ENCODE measurements at regions not wholly inside any gene's neighbourhood (a gene's known extent, or its start where the extent isn't known, plus 50 kb on each side); places are given as distances from the start of the nearest gene placed in this dataset.

GRCh38 chr5:29089591-29090130 is 2051.3 kb upstream of the CDH9 start:
- Mint-ChIP-seq H3K4me1 (peaks cover 14% of the 10 kb centered on the region), H3K9me3 (no peaks in the 10 kb centered on the region), H3K27ac (no peak overlapping the region), H3K4me3 (no peak overlapping the region), H3K27me3 (ENCODE audit: low read depth) (no peaks in the 10 kb centered on the region), H3K36me3 (ENCODE audit: low read depth) (no peaks in the 10 kb centered on the region)
- TF ChIP-seq CTCF (IDR thresholded peaks at IDR 0.05; ENCODE audit: unreplicated experiment in 3 of 3): no peak

GRCh38 chr5:29085142-29085541 is 2046.8 kb upstream of the CDH9 start:
- Mint-ChIP-seq H3K36me3 (ENCODE audit: low read depth) (no peaks in the 10 kb centered on the region), H3K9me3 (no peaks in the 10 kb centered on the region), H3K27me3 (ENCODE audit: low read depth) (no peaks in the 10 kb centered on the region), H3K4me1 (peaks cover 14% of the 10 kb centered on the region), H3K4me3 (no peak overlapping the region), H3K27ac (no peak overlapping the region)
- TF ChIP-seq CTCF (IDR thresholded peaks at IDR 0.05; ENCODE audit: unreplicated experiment in 3 of 3): no peak

GRCh38 chr5:29079771-29080170 is 2041.4 kb upstream of the CDH9 start:
- Mint-ChIP-seq H3K4me3 (no peak overlapping the region), H3K27me3 (ENCODE audit: low read depth) (no peaks in the 10 kb centered on the region), H3K27ac (no peak overlapping the region), H3K9me3 (no peaks in the 10 kb centered on the region), H3K4me1 (no peaks in the 10 kb centered on the region), H3K36me3 (ENCODE audit: low read depth) (no peaks in the 10 kb centered on the region)
- TF ChIP-seq CTCF (IDR thresholded peaks at IDR 0.05; ENCODE audit: unreplicated experiment in 3 of 3): peak in 1 of 3 experiments; percentile 8

- Mint-ChIP-seq H3K4me1 (no peaks in the 10 kb centered on the region), H3K27me3 (ENCODE audit: low read depth) (no peaks in the 10 kb centered on the region), H3K27ac (no peak overlapping the region), H3K4me3 (no peak overlapping the region), H3K9me3 (no peaks in the 10 kb centered on the region), H3K36me3 (ENCODE audit: low read depth) (no peaks in the 10 kb centered on the region)
- TF ChIP-seq CTCF (IDR thresholded peaks at IDR 0.05; ENCODE audit: unreplicated experiment in 3 of 3): no peak
Measured at GRCh38 chr5:29077451-29077850, 2039.1 kb upstream of the CDH9 start.

- no peaks in the 10 kb centered on the region for H3K9me3 Mint-ChIP-seq
- H3K27ac Mint-ChIP-seq: peak overlapping the region in 1 of 3 experiments; percentile 87
- H3K27me3 Mint-ChIP-seq (ENCODE audit: low read depth): no peaks in the 10 kb centered on the region
- no peaks in the 10 kb centered on the region for H3K4me1 Mint-ChIP-seq
- H3K36me3 Mint-ChIP-seq (ENCODE audit: low read depth): no peaks in the 10 kb centered on the region
- no peak for TF ChIP-seq CTCF (IDR thresholded peaks at IDR 0.05; ENCODE audit: unreplicated experiment in 3 of 3)
- no peak overlapping the region for H3K4me3 Mint-ChIP-seq
Measured at GRCh38 chr5:29069104-29069402, 2030.7 kb upstream of the CDH9 start.

GRCh38 chr5:29061381-29061780 is 2023.0 kb upstream of the CDH9 start:
- H3K36me3 Mint-ChIP-seq (ENCODE audit: low read depth): no peaks in the 10 kb centered on the region
- no peak overlapping the region for H3K4me3 Mint-ChIP-seq
- no peak for TF ChIP-seq CTCF (IDR thresholded peaks at IDR 0.05; ENCODE audit: unreplicated experiment in 3 of 3)
- no peaks in the 10 kb centered on the region for H3K4me1 Mint-ChIP-seq
- no peaks in the 10 kb centered on the region for H3K27me3 Mint-ChIP-seq (ENCODE audit: low read depth)
- H3K9me3 Mint-ChIP-seq: no peaks in the 10 kb centered on the region
- H3K27ac Mint-ChIP-seq: no peak overlapping the region

Data from nephron (organoid).